HCT116 (cell line): ENCODE measurements at regions not wholly inside any gene's neighbourhood (a gene's known extent, or its start where the extent isn't known, plus 50 kb on each side); places are given as distances from the start of the nearest gene placed in this dataset.

Source experiments
- ATAC-seq: fragments of 200-7000 bp; cut with Tn5 transposase; 2 replicates; pipeline ENCODE4 v1.9.1; 2020; ENCODE audit warnings: mild to moderate bottlenecking, moderate library complexity
- BruUV-seq: library from RNA; stranded (reverse); fragments of 400-500 nt; replicated peaks from 2 replicates; lab custom pipeline; 2021; lab: Mats Ljungman, UMichigan
- CTCF ChIA-PET: fragments of 300-600 bp; sonication (Branson Sonifier 250); formaldehyde crosslinking; loops from one replicate; lab custom pipeline; 2021; ENCODE audit warnings: antibody characterized with exemption; lab: Charles Lee
- POLR2A ChIA-PET: fragments of 300-600, 350-600 bp; sonication (Branson Sonifier 250); formaldehyde crosslinking; loops from one replicate; lab custom pipeline; 2021; ENCODE audit warnings: antibody characterized with exemption; lab: Charles Lee
- RAD21 ChIA-PET, 2 experiments: fragments of 300-600 bp; sonication (Branson Sonifier 250); formaldehyde crosslinking; loops; one replicate each; lab custom pipeline; 2023; ENCODE audit warnings: low total read pairs in 2 of 2; ENCODE audit not compliant: uncharacterized antibody in 2 of 2, unreplicated experiment in 2 of 2, low non-redundant PET in 1 of 2; lab: Charles Lee
- DNase-seq: peaks from one replicate; pipeline ENCODE4 v3.0.0-alpha.2; 2010; ENCODE audit warnings: low read depth, low spot score
- H2AFZ ChIP-seq: fragments of 200-600 bp; shearing (Covaris generic), sonication (generic); 2 replicates; pipeline ENCODE4 v1.6.1; 2017; ENCODE audit warnings: low read depth, mixed run types, mixed read lengths, antibody characterized with exemption, low read length; ENCODE audit not compliant: poor library complexity, severe bottlenecking
- H3K27ac ChIP-seq: 2 replicates; pipeline ENCODE4 v1.5.1; 2012; ENCODE audit warnings: low read depth, low read length
- H3K27me3 ChIP-seq: fragments of 200-600 bp; sonication (generic); 2 replicates; pipeline ENCODE4 v1.6.1; 2016; ENCODE audit warnings: mixed run types, low read length, mixed read lengths; ENCODE audit not compliant: insufficient read depth
- H3K36me3 ChIP-seq, 2 experiments: fragments of 200-500 bp in 1 of 2; fragments of 200-600 bp in 1 of 2; sonication (Bioruptor generic) in 1 of 2; sonication (generic) in 1 of 2; 2 replicates each; pipeline versions ENCODE4 v1.5.1 to v1.6.1; 2014 to 2016; ENCODE audit warnings: low read length in 2 of 2, inconsistent platforms in 1 of 2, mixed read lengths in 1 of 2, mixed run types in 1 of 2; ENCODE audit not compliant: insufficient read depth in 2 of 2, control insufficient read depth in 1 of 2
- H3K4me1 ChIP-seq, 2 experiments: fragments of 200-600 bp in 1 of 2; sonication (generic) in 1 of 2; 2 replicates each; pipeline versions ENCODE4 v1.5.1 to v1.6.1; 2012 to 2017; ENCODE audit warnings: low read length in 2 of 2, inconsistent platforms in 1 of 2, mild to moderate bottlenecking in 1 of 2, mixed read lengths in 1 of 2, mixed run types in 1 of 2, moderate library complexity in 1 of 2; ENCODE audit not compliant: insufficient read depth in 2 of 2, control insufficient read depth in 1 of 2
- H3K4me2 ChIP-seq: fragments of 200-600 bp; sonication (generic); 2 replicates; pipeline ENCODE4 v1.6.1; 2017; ENCODE audit warnings: mixed run types, low read length, mixed read lengths
- H3K4me3 ChIP-seq, 2 experiments: fragments of 200-600 bp in 1 of 2; sonication (generic) in 1 of 2; replicated peaks in 1 of 2; 2 replicates each; pipeline ENCODE4 v1.5.1; 2011 to 2016; ENCODE audit warnings: low read length in 2 of 2, control low read depth in 1 of 2, low read depth in 1 of 2, mild to moderate bottlenecking in 1 of 2, mixed read lengths in 1 of 2, mixed run types in 1 of 2
- H3K79me2 ChIP-seq: fragments of 200-600 bp; sonication (generic); 2 replicates; pipeline ENCODE4 v1.6.1; 2017; ENCODE audit warnings: mild to moderate bottlenecking, mixed run types, low read length, moderate library complexity, mixed read lengths; ENCODE audit not compliant: insufficient read depth
- H3K9ac ChIP-seq: fragments of 200-600 bp; sonication (generic); 2 replicates; pipeline ENCODE4 v1.6.1; 2016; ENCODE audit warnings: low read length, mixed read lengths
- H3K9me2 ChIP-seq: fragments of 200-600 bp; sonication (generic), shearing (Covaris generic); 2 replicates; pipeline ENCODE4 v1.6.1; 2017; ENCODE audit warnings: mixed run types, mild to moderate bottlenecking, moderate library complexity; ENCODE audit not compliant: insufficient read depth
- H3K9me3 ChIP-seq, 2 experiments: fragments of 200-500 bp in 1 of 2; fragments of 200-600 bp in 1 of 2; sonication (Bioruptor generic) in 1 of 2; sonication (generic) in 1 of 2; 2 replicates each; pipeline ENCODE4 v1.6.1; 2014 to 2017; ENCODE audit warnings: low read length in 2 of 2, mixed read lengths in 2 of 2, inconsistent platforms in 1 of 2, low read depth in 1 of 2, mild to moderate bottlenecking in 1 of 2, mixed run types in 1 of 2, moderate library complexity in 1 of 2; ENCODE audit not compliant: control insufficient read depth in 1 of 2, insufficient read depth in 1 of 2
- H4K20me1 ChIP-seq: fragments of 200-600 bp; sonication (generic), shearing (Covaris generic); 2 replicates; pipeline ENCODE4 v1.6.1; 2017; ENCODE audit warnings: mixed run types, mild to moderate bottlenecking, moderate library complexity; ENCODE audit not compliant: insufficient read depth
- CBX3 ChIP-seq: IDR thresholded peaks from 2 replicates; pipeline ENCODE4 v1.6.1; 2012; ENCODE audit warnings: low read depth
- POLR2A ChIP-seq: IDR thresholded peaks from 2 replicates; pipeline ENCODE4 v1.7.0; 2011; ENCODE audit warnings: borderline replicate concordance; ENCODE audit not compliant: insufficient read depth, insufficient read length; ENCODE audit errors: extremely low read depth
- RAD21 ChIP-seq: IDR thresholded peaks from 2 replicates; pipeline ENCODE4 v1.6.1; 2012; ENCODE audit warnings: low read depth, mild to moderate bottlenecking
- TCF7L2 ChIP-seq: IDR thresholded peaks from 2 replicates; pipeline ENCODE4 v1.7.0; 2011; ENCODE audit warnings: borderline replicate concordance, inconsistent platforms; ENCODE audit not compliant: insufficient read depth, insufficient read length; ENCODE audit errors: extremely low read depth
- YY1 ChIP-seq: IDR thresholded peaks from 2 replicates; pipeline ENCODE4 v1.6.1; 2011; ENCODE audit warnings: low read length, low read depth, moderate library complexity, mild to moderate bottlenecking; ENCODE audit not compliant: insufficient replicate concordance; ENCODE audit errors: extremely low read depth
- ZNF274 ChIP-seq: fragments of 200-500 bp; sonication (Bioruptor generic); IDR thresholded peaks from 2 replicates; pipeline ENCODE4 v1.6.1; 2014; ENCODE audit warnings: mild to moderate bottlenecking, low read depth, low read length, inconsistent platforms
- intact Hi-C: fragments of 100-400 bp; cut with micrococcal nuclease; formaldehyde crosslinking; loops from 2 replicates; pipeline ENCODE4 v1.10.0; 2022
- TF ChIP-seq, protein P1 (sequence below): IDR thresholded peaks from 2 replicates; pipeline ENCODE4 v1.6.1; 2011; ENCODE audit warnings: mild to moderate bottlenecking, low read length, moderate library complexity; ENCODE audit not compliant: insufficient replicate concordance; ENCODE audit errors: extremely low read depth
- TF ChIP-seq, protein P2 (sequence below): IDR thresholded peaks from 2 replicates; pipeline ENCODE4 v1.6.1; 2012
- TF ChIP-seq, protein P3 (sequence below): IDR thresholded peaks from 2 replicates; pipeline ENCODE4 v1.6.1; 2012; ENCODE audit warnings: low read depth

DNA sequence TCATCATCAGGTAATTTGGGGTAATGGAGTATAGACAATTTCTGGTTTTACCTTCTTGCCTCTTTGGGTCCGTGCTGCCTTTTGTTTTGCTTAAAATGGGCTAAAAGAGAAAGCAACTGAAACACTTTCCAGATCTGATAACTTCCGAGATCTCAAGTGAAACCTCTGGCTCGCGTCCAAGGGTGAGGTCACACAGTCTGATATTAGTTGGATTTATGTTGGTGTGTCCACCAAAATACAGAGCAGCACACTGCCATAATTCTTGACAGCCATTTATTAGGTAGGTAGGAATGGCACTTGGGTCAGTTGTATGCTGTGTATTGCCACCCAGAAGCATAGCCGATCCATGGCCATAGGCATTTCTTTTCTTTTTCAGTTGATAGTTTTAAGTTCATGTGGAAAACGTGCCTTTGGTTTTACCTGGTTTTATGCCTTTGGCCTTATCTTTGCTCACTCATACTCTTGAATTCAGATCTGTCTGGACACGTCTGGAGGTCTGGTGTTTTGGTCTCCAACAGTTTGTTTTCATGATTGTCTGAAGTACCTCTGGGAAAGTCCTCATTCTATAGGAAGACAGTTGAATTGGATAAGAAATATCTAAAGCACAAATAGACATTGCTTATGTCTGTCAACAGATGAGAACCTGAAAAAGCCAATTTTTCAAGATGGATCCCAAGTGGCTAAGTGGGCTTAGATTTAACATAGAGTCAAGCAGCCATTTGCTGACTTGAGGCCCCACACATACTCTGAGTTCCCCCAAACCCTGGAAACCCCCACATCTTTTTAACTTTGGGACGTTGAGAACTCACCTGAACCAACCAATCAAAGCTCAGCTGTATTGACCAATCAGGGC is 320.8 kb downstream of the SOX4 start:
- H3K9ac ChIP-seq: no peak overlapping the region
- H3K9me2 ChIP-seq: no peaks in the 10 kb centered on the region
- no peaks in the 10 kb centered on the region for H3K79me2 ChIP-seq
- no peaks in the 10 kb centered on the region for H3K9me3 ChIP-seq
- no TSS peak for BruUV-seq
- DNase-seq (no peak), ATAC-seq (no peak)
- CTCF ChIA-PET: no interaction called here
- intact Hi-C loops: no loop called here
- no peak overlapping the region for H2AFZ ChIP-seq
- RAD21 ChIA-PET: no interaction called here
- TF ChIP-seq RAD21 (no peak), POLR2A (no peak), TCF7L2 (no peak), YY1 (no peak), CBX3 (no peak), ZNF274 (no peak)
- TF ChIP-seq, protein P1, sequence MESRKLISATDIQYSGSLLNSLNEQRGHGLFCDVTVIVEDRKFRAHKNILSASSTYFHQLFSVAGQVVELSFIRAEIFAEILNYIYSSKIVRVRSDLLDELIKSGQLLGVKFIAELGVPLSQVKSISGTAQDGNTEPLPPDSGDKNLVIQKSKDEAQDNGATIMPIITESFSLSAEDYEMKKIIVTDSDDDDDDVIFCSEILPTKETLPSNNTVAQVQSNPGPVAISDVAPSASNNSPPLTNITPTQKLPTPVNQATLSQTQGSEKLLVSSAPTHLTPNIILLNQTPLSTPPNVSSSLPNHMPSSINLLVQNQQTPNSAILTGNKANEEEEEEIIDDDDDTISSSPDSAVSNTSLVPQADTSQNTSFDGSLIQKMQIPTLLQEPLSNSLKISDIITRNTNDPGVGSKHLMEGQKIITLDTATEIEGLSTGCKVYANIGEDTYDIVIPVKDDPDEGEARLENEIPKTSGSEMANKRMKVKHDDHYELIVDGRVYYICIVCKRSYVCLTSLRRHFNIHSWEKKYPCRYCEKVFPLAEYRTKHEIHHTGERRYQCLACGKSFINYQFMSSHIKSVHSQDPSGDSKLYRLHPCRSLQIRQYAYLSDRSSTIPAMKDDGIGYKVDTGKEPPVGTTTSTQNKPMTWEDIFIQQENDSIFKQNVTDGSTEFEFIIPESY: no peak
- TF ChIP-seq, protein P2, sequence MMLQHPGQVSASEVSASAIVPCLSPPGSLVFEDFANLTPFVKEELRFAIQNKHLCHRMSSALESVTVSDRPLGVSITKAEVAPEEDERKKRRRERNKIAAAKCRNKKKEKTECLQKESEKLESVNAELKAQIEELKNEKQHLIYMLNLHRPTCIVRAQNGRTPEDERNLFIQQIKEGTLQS: no peak
- TF ChIP-seq, protein P3, sequence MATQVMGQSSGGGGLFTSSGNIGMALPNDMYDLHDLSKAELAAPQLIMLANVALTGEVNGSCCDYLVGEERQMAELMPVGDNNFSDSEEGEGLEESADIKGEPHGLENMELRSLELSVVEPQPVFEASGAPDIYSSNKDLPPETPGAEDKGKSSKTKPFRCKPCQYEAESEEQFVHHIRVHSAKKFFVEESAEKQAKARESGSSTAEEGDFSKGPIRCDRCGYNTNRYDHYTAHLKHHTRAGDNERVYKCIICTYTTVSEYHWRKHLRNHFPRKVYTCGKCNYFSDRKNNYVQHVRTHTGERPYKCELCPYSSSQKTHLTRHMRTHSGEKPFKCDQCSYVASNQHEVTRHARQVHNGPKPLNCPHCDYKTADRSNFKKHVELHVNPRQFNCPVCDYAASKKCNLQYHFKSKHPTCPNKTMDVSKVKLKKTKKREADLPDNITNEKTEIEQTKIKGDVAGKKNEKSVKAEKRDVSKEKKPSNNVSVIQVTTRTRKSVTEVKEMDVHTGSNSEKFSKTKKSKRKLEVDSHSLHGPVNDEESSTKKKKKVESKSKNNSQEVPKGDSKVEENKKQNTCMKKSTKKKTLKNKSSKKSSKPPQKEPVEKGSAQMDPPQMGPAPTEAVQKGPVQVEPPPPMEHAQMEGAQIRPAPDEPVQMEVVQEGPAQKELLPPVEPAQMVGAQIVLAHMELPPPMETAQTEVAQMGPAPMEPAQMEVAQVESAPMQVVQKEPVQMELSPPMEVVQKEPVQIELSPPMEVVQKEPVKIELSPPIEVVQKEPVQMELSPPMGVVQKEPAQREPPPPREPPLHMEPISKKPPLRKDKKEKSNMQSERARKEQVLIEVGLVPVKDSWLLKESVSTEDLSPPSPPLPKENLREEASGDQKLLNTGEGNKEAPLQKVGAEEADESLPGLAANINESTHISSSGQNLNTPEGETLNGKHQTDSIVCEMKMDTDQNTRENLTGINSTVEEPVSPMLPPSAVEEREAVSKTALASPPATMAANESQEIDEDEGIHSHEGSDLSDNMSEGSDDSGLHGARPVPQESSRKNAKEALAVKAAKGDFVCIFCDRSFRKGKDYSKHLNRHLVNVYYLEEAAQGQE: no peak
- no peak overlapping the region for H3K4me2 ChIP-seq
- H3K27me3 ChIP-seq: no peaks in the 10 kb centered on the region
- no peaks in the 10 kb centered on the region for H4K20me1 ChIP-seq
- POLR2A ChIA-PET: no interaction called here
- H3K4me1 ChIP-seq: no peaks in the 10 kb centered on the region
- no peak overlapping the region for H3K27ac ChIP-seq
- H3K4me3 ChIP-seq: no peak overlapping the region
- no peaks in the 10 kb centered on the region for H3K36me3 ChIP-seq
